IMR-90 (cell line): ENCODE measurements at regions not wholly inside any gene's neighbourhood (a gene's known extent, or its start where the extent isn't known, plus 50 kb on each side); places are given as distances from the start of the nearest gene placed in this dataset.

ENCODE experiments used
- CEBPB ChIP-seq: IDR thresholded peaks from 2 replicates; pipeline ENCODE4 v1.6.1; 2012; ENCODE audit warnings: low read depth, low read length, improper control_type of control experiment
- CTCF ChIP-seq: conservative IDR thresholded peaks from 2 replicates; pipeline ENCODE4 v1.5.1; 2012; ENCODE audit warnings: mild to moderate bottlenecking, low read depth, low read length, improper control_type of control experiment
- ELK1 ChIP-seq: fragments of 150-350 bp; IDR thresholded peaks from 2 replicates; pipeline ENCODE4 v1.6.1; 2016; ENCODE audit warnings: low read depth, mild to moderate bottlenecking, low read length, moderate library complexity, borderline replicate concordance
- MAFK ChIP-seq: IDR thresholded peaks from 2 replicates; pipeline ENCODE4 v1.6.1; 2012; ENCODE audit warnings: low read depth, low read length, improper control_type of control experiment
- NFE2L2 ChIP-seq: fragments of 150-350 bp; IDR thresholded peaks from 2 replicates; pipeline ENCODE4 v1.6.1; 2016; ENCODE audit warnings: low read depth, mild to moderate bottlenecking, low read length
- POLR2A ChIP-seq: IDR thresholded peaks from 2 replicates; pipeline ENCODE4 v1.6.1; 2012; ENCODE audit warnings: mild to moderate bottlenecking, low read depth, low read length
- RAD21 ChIP-seq: IDR thresholded peaks from 2 replicates; pipeline ENCODE4 v1.6.1; 2012; ENCODE audit warnings: low read length, improper control_type of control experiment
- TF ChIP-seq, protein P1 (sequence below): fragments of 150-350 bp; IDR thresholded peaks from 2 replicates; pipeline ENCODE4 v1.6.1; 2017; ENCODE audit warnings: mild to moderate bottlenecking, antibody characterized with exemption, low read length, low read depth

DNA sequence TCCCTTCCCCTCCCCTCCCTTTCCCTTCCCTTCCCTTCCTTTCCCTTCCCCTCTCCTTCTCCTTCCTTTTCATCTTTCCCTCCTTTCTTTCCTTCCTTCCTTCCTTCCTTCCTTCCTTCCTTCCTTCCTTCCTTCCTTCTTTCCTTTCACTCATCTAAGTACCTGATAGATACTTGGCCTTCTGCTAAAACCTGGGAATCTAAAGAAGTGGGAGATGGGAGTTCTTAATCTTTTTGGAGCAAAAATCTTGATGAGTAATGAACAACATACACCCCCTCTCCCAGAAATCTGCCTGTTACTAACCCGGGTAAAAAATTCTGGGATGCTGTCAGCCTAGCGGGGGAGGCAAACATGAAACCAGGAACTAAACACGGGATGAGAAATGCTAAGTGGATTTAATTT is 100.7 kb downstream of the VEGFA start:
- no peak for TF ChIP-seq NFE2L2
- no peak for TF ChIP-seq ELK1
- TF ChIP-seq CTCF, result no peak
- TF ChIP-seq CEBPB, result no peak
- no peak for TF ChIP-seq RAD21
- no peak for TF ChIP-seq POLR2A
- TF ChIP-seq, protein P1, sequence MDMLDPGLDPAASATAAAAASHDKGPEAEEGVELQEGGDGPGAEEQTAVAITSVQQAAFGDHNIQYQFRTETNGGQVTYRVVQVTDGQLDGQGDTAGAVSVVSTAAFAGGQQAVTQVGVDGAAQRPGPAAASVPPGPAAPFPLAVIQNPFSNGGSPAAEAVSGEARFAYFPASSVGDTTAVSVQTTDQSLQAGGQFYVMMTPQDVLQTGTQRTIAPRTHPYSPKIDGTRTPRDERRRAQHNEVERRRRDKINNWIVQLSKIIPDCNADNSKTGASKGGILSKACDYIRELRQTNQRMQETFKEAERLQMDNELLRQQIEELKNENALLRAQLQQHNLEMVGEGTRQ, result no peak
- no peak for TF ChIP-seq MAFK
